ENCODE measurements at regions not wholly inside any gene's neighbourhood (a gene's known extent, or its start where the extent isn't known, plus 50 kb on each side); places are given as distances from the start of the nearest gene placed in this dataset.

GRCh38 chr1:95415146-95415545, 181.1 kb downstream of the RWDD3 start:
- H3K27ac Mint-ChIP-seq = peak overlapping the region in 1 of 8 donors; percentile 72
- ChIA-PET CTCF (no interaction called here), POLR2A (no interaction called here)
- DNase-seq = no peak
- Histone ChIP-seq H3K36me3 (ENCODE audit: insufficient read depth, low read length) (no peaks in the 10 kb centered on the region), H3K27ac (ENCODE audit: low read depth, low read length) (no peak overlapping the region), H3K4me3 (ENCODE audit: low read length) (no peak overlapping the region), H3K9me3 (ENCODE audit: low read length) (no peaks in the 10 kb centered on the region), H3K4me1 (ENCODE audit: insufficient read depth, low read length) (no peaks in the 10 kb centered on the region), H3K27me3 (ENCODE audit: insufficient read depth, low read length, poor library complexity, severe bottlenecking) (no peaks in the 10 kb centered on the region)
- peaks cover 0 to 3% (median 0%) of the 10 kb centered on the region in 5 donors for H3K9me3 Mint-ChIP-seq
- no peaks in the 10 kb centered on the region for H3K4me1 Mint-ChIP-seq
- H3K27me3 Mint-ChIP-seq = peaks cover 0 to 1% of the 10 kb centered on the region in 2 donors
- no peak overlapping the region for H3K4me3 Mint-ChIP-seq
- H3K36me3 Mint-ChIP-seq = no peaks in the 10 kb centered on the region

GRCh38 chr1:95426772-95427171, 192.8 kb downstream of the RWDD3 start:
- no peaks in the 10 kb centered on the region for H3K27me3 Mint-ChIP-seq
- H3K27me3 ChIP-seq (ENCODE audit: insufficient read depth, low read length, poor library complexity, severe bottlenecking) = no peaks in the 10 kb centered on the region
- CTCF ChIA-PET = no interaction called here
- H3K9me3 ChIP-seq (ENCODE audit: low read length) = no peaks in the 10 kb centered on the region
- POLR2A ChIA-PET = no interaction called here
- no peak overlapping the region for H3K27ac ChIP-seq (ENCODE audit: low read depth, low read length)
- no peaks in the 10 kb centered on the region for H3K4me1 Mint-ChIP-seq
- no peak overlapping the region for H3K27ac Mint-ChIP-seq
- no peaks in the 10 kb centered on the region for H3K36me3 Mint-ChIP-seq
- no peak overlapping the region for H3K4me3 Mint-ChIP-seq
- H3K4me3 ChIP-seq (ENCODE audit: low read length) = no peak overlapping the region
- no peaks in the 10 kb centered on the region for H3K4me1 ChIP-seq (ENCODE audit: insufficient read depth, low read length)
- peaks cover 0 to 3% (median 0%) of the 10 kb centered on the region in 5 donors for H3K9me3 Mint-ChIP-seq
- no peaks in the 10 kb centered on the region for H3K36me3 ChIP-seq (ENCODE audit: insufficient read depth, low read length)
- DNase-seq = no peak

- POLR2A ChIA-PET = no interaction called here
- Histone ChIP-seq H3K27me3 (ENCODE audit: insufficient read depth, low read length, poor library complexity, severe bottlenecking) (no peaks in the 10 kb centered on the region), H3K36me3 (ENCODE audit: insufficient read depth, low read length) (no peaks in the 10 kb centered on the region), H3K4me3 (ENCODE audit: low read length) (no peak overlapping the region), H3K9me3 (ENCODE audit: low read length) (no peaks in the 10 kb centered on the region), H3K4me1 (ENCODE audit: insufficient read depth, low read length) (no peaks in the 10 kb centered on the region), H3K27ac (ENCODE audit: low read depth, low read length) (no peak overlapping the region)
- no peak overlapping the region for H3K4me3 Mint-ChIP-seq
- no peaks in the 10 kb centered on the region for H3K27me3 Mint-ChIP-seq
- peaks cover 0 to 2% (median 0%) of the 10 kb centered on the region in 5 donors for H3K9me3 Mint-ChIP-seq
- no peaks in the 10 kb centered on the region for H3K36me3 Mint-ChIP-seq
- H3K4me1 Mint-ChIP-seq = no peaks in the 10 kb centered on the region
- H3K27ac Mint-ChIP-seq = no peak overlapping the region
- CTCF ChIA-PET = no interaction called here
- no peak for DNase-seq
Observed at GRCh38 chr1:95427525-95427924, 193.5 kb downstream of the RWDD3 start.

- H3K9me3 Mint-ChIP-seq = peaks cover 0 to 3% (median 0%) of the 10 kb centered on the region in 5 donors
- Histone ChIP-seq H3K4me1 (ENCODE audit: insufficient read depth, low read length) (no peaks in the 10 kb centered on the region), H3K36me3 (ENCODE audit: insufficient read depth, low read length) (no peaks in the 10 kb centered on the region), H3K27ac (ENCODE audit: low read depth, low read length) (no peak overlapping the region), H3K4me3 (ENCODE audit: low read length) (no peak overlapping the region), H3K27me3 (ENCODE audit: insufficient read depth, low read length, poor library complexity, severe bottlenecking) (no peaks in the 10 kb centered on the region), H3K9me3 (ENCODE audit: low read length) (no peaks in the 10 kb centered on the region)
- peaks cover 0 to 1% of the 10 kb centered on the region in 2 donors for H3K27me3 Mint-ChIP-seq
- H3K27ac Mint-ChIP-seq = no peak overlapping the region
- H3K36me3 Mint-ChIP-seq = no peaks in the 10 kb centered on the region
- DNase-seq = no peak
- CTCF ChIA-PET = no interaction called here
- no peak overlapping the region for H3K4me3 Mint-ChIP-seq
- POLR2A ChIA-PET = no interaction called here
- H3K4me1 Mint-ChIP-seq = no peaks in the 10 kb centered on the region
Observed at GRCh38 chr1:95431235-95431634, 197.2 kb downstream of the RWDD3 start.

GRCh38 chr1:95435611-95436010, 201.6 kb downstream of the RWDD3 start:
- no peak overlapping the region for H3K4me3 Mint-ChIP-seq
- peaks cover 0 to 2% (median 0%) of the 10 kb centered on the region in 5 donors for H3K9me3 Mint-ChIP-seq
- no peak overlapping the region for H3K27ac ChIP-seq (ENCODE audit: low read depth, low read length)
- H3K4me1 ChIP-seq (ENCODE audit: insufficient read depth, low read length) = no peaks in the 10 kb centered on the region
- DNase-seq = no peak
- H3K27me3 ChIP-seq (ENCODE audit: insufficient read depth, low read length, poor library complexity, severe bottlenecking) = no peaks in the 10 kb centered on the region
- H3K4me3 ChIP-seq (ENCODE audit: low read length) = no peak overlapping the region
- no peaks in the 10 kb centered on the region for H3K4me1 Mint-ChIP-seq
- H3K27ac Mint-ChIP-seq = no peak overlapping the region
- H3K9me3 ChIP-seq (ENCODE audit: low read length) = no peaks in the 10 kb centered on the region
- H3K27me3 Mint-ChIP-seq = peaks cover 0 to 1% of the 10 kb centered on the region in 2 donors
- ChIA-PET CTCF (no interaction called here), POLR2A (no interaction called here)
- H3K36me3 Mint-ChIP-seq = no peaks in the 10 kb centered on the region
- no peaks in the 10 kb centered on the region for H3K36me3 ChIP-seq (ENCODE audit: insufficient read depth, low read length)

- H3K9me3 Mint-ChIP-seq = peaks cover 0 to 4% (median 2%) of the 10 kb centered on the region in 5 donors
- peaks cover 0 to 1% of the 10 kb centered on the region in 2 donors for H3K27me3 Mint-ChIP-seq
- H3K36me3 ChIP-seq (ENCODE audit: insufficient read depth, low read length) = no peaks in the 10 kb centered on the region
- no peaks in the 10 kb centered on the region for H3K4me1 ChIP-seq (ENCODE audit: insufficient read depth, low read length)
- no peaks in the 10 kb centered on the region for H3K36me3 Mint-ChIP-seq
- H3K4me1 Mint-ChIP-seq = no peaks in the 10 kb centered on the region
- ChIA-PET POLR2A (no interaction called here), CTCF (no interaction called here)
- DNase-seq = no peak
- no peak overlapping the region for H3K4me3 Mint-ChIP-seq
- H3K4me3 ChIP-seq (ENCODE audit: low read length) = no peak overlapping the region
- H3K27ac Mint-ChIP-seq = no peak overlapping the region
- H3K27ac ChIP-seq (ENCODE audit: low read depth, low read length) = no peak overlapping the region
- H3K9me3 ChIP-seq (ENCODE audit: low read length) = no peaks in the 10 kb centered on the region
- no peaks in the 10 kb centered on the region for H3K27me3 ChIP-seq (ENCODE audit: insufficient read depth, low read length, poor library complexity, severe bottlenecking)
Observed at GRCh38 chr1:95437011-95437410, 203.0 kb downstream of the RWDD3 start.

GRCh38 chr1:95437781-95438180, 203.8 kb downstream of the RWDD3 start:
- no peak overlapping the region for H3K4me3 ChIP-seq (ENCODE audit: low read length)
- H3K9me3 ChIP-seq (ENCODE audit: low read length) = no peaks in the 10 kb centered on the region
- Mint-ChIP-seq H3K4me1 (no peaks in the 10 kb centered on the region), H3K27ac (no peak overlapping the region), H3K27me3 (peaks cover 0 to 1% of the 10 kb centered on the region in 2 donors), H3K36me3 (no peaks in the 10 kb centered on the region), H3K9me3 (peaks cover 0 to 4% (median 2%) of the 10 kb centered on the region in 5 donors), H3K4me3 (no peak overlapping the region)
- DNase-seq = no peak
- POLR2A ChIA-PET = no interaction called here
- CTCF ChIA-PET = no interaction called here
- H3K27ac ChIP-seq (ENCODE audit: low read depth, low read length) = no peak overlapping the region
- no peaks in the 10 kb centered on the region for H3K36me3 ChIP-seq (ENCODE audit: insufficient read depth, low read length)
- H3K27me3 ChIP-seq (ENCODE audit: insufficient read depth, low read length, poor library complexity, severe bottlenecking) = no peaks in the 10 kb centered on the region
- no peaks in the 10 kb centered on the region for H3K4me1 ChIP-seq (ENCODE audit: insufficient read depth, low read length)

- peaks cover 0 to 4% (median 2%) of the 10 kb centered on the region in 5 donors for H3K9me3 Mint-ChIP-seq
- Histone ChIP-seq H3K27me3 (ENCODE audit: insufficient read depth, low read length, poor library complexity, severe bottlenecking) (no peaks in the 10 kb centered on the region), H3K4me3 (ENCODE audit: low read length) (no peak overlapping the region), H3K36me3 (ENCODE audit: insufficient read depth, low read length) (no peaks in the 10 kb centered on the region), H3K27ac (ENCODE audit: low read depth, low read length) (no peak overlapping the region), H3K4me1 (ENCODE audit: insufficient read depth, low read length) (no peaks in the 10 kb centered on the region), H3K9me3 (ENCODE audit: low read length) (no peaks in the 10 kb centered on the region)
- POLR2A ChIA-PET = no interaction called here
- H3K4me1 Mint-ChIP-seq = no peaks in the 10 kb centered on the region
- DNase-seq = no peak
- H3K4me3 Mint-ChIP-seq = no peak overlapping the region
- H3K36me3 Mint-ChIP-seq = no peaks in the 10 kb centered on the region
- peaks cover 0 to 1% of the 10 kb centered on the region in 2 donors for H3K27me3 Mint-ChIP-seq
- no peak overlapping the region for H3K27ac Mint-ChIP-seq
- CTCF ChIA-PET = no interaction called here
Observed at GRCh38 chr1:95438218-95438948, 204.4 kb downstream of the RWDD3 start.

Data from CD8-positive, alpha-beta memory T cell (primary cell).